IMR-90 (cell line): ENCODE measurements at regions not wholly inside any gene's neighbourhood (a gene's known extent, or its start where the extent isn't known, plus 50 kb on each side); places are given as distances from the start of the nearest gene placed in this dataset.

Source experiments
- ATAC-seq: fragments of 200-7000 bp; cut with Tn5 transposase; 2 replicates; pipeline ENCODE4 v1.9.1; 2020; ENCODE audit warnings: low read depth, mild to moderate bottlenecking, moderate library complexity
- BruUV-seq: library from RNA; stranded (reverse); fragments of 400-500 nt; replicated peaks from 2 replicates; lab custom pipeline; 2021; lab: Mats Ljungman, UMichigan
- CTCF ChIA-PET: fragments of 300-600 bp; formaldehyde crosslinking; extraction: SDS; loops from one replicate; lab custom pipeline; 2021; ENCODE audit warnings: antibody characterized with exemption; lab: Yijun Ruan, JAX
- POLR2A ChIA-PET: fragments of 300-600 bp; sonication (Branson Sonifier 250); formaldehyde crosslinking; loops from one replicate; lab custom pipeline; 2022; ENCODE audit warnings: antibody characterized with exemption; ENCODE audit not compliant: unreplicated experiment; lab: Charles Lee
- DNase-seq: peaks from one replicate; pipeline ENCODE4 v3.0.0; 2013
- H2AFZ ChIP-seq: replicated peaks from 2 replicates; pipeline ENCODE3; 2013; ENCODE audit warnings: low read length, mild to moderate bottlenecking; ENCODE audit not compliant: poor library complexity
- H2AK5ac ChIP-seq: 2 replicates; pipeline ENCODE4 v1.6.1; 2013; ENCODE audit warnings: low read depth, low read length, inconsistent platforms
- H2AK9ac ChIP-seq: replicated peaks from 2 replicates; pipeline ENCODE3; 2013; ENCODE audit warnings: mild to moderate bottlenecking, low read depth, low read length, moderate library complexity; ENCODE audit not compliant: poor library complexity
- H2BK120ac ChIP-seq: 2 replicates; pipeline ENCODE4 v1.6.1; 2013; ENCODE audit warnings: low read depth, low read length, inconsistent platforms
- H2BK15ac ChIP-seq: 3 replicates; pipeline ENCODE4 v1.6.1; 2013; ENCODE audit warnings: low read depth, low read length, inconsistent platforms
- H2BK20ac ChIP-seq: 2 replicates; pipeline ENCODE4 v1.6.1; 2013; ENCODE audit warnings: low read depth, mild to moderate bottlenecking, inconsistent platforms, low read length, moderate library complexity
- H2BK5ac ChIP-seq: 2 replicates; pipeline ENCODE4 v1.6.1; 2013; ENCODE audit warnings: mild to moderate bottlenecking, low read depth, low read length, inconsistent platforms; ENCODE audit not compliant: poor library complexity, severe bottlenecking
- H3K14ac ChIP-seq: replicated peaks from 2 replicates; pipeline ENCODE4 v1.6.1; 2013; ENCODE audit warnings: low read depth, low read length, inconsistent platforms
- H3K18ac ChIP-seq: 2 replicates; pipeline ENCODE4 v1.6.1; 2013; ENCODE audit warnings: low read depth, low read length, control low read depth
- H3K23ac ChIP-seq: 2 replicates; pipeline ENCODE4 v1.6.1; 2013; ENCODE audit warnings: low read depth, low read length, inconsistent platforms
- H3K27ac ChIP-seq: 2 replicates; pipeline ENCODE4 v1.5.1; 2013; ENCODE audit warnings: mild to moderate bottlenecking, control low read depth, low read length; ENCODE audit not compliant: insufficient read depth
- H3K27me3 ChIP-seq: 2 replicates; pipeline ENCODE4 v1.6.1; 2013; ENCODE audit warnings: low read length; ENCODE audit not compliant: control insufficient read depth, insufficient read depth
- H3K36me3 ChIP-seq: 2 replicates; pipeline ENCODE4 v1.6.1; 2013; ENCODE audit warnings: low read length, mixed read lengths; ENCODE audit not compliant: control insufficient read depth, insufficient read depth
- H3K4ac ChIP-seq: 2 replicates; pipeline ENCODE4 v1.6.1; 2013; ENCODE audit warnings: low read depth, low read length, inconsistent platforms
- H3K4me1 ChIP-seq: 2 replicates; pipeline ENCODE4 v1.6.1; 2013; ENCODE audit warnings: low read length, mixed read lengths; ENCODE audit not compliant: control insufficient read depth, insufficient read depth
- H3K4me2 ChIP-seq: 2 replicates; pipeline ENCODE4 v1.6.1; 2013; ENCODE audit warnings: low read depth, mild to moderate bottlenecking, control low read depth, low read length, moderate library complexity
- H3K4me3 ChIP-seq: 2 replicates; pipeline ENCODE4 v1.5.1; 2013; ENCODE audit warnings: low read depth, mild to moderate bottlenecking, control low read depth, low read length, moderate library complexity; ENCODE audit not compliant: insufficient read depth
- H3K56ac ChIP-seq: 2 replicates; pipeline ENCODE4 v1.6.1; 2013; ENCODE audit warnings: low read length, inconsistent platforms; ENCODE audit not compliant: insufficient read depth; ENCODE audit errors: extremely low read depth
- H3K79me1 ChIP-seq, 2 experiments: 2 replicates each; pipeline ENCODE4 v1.6.1; 2013; ENCODE audit warnings: low read length in 2 of 2, inconsistent platforms in 1 of 2, low read depth in 1 of 2
- H3K9ac ChIP-seq: 2 replicates; pipeline ENCODE4 v1.6.1; 2013; ENCODE audit warnings: low read depth, low read length, control low read depth
- H3K9me1 ChIP-seq: 2 replicates; pipeline ENCODE4 v1.6.1; 2013; ENCODE audit warnings: low read length, inconsistent platforms; ENCODE audit not compliant: insufficient read depth
- H3K9me3 ChIP-seq: 2 replicates; pipeline ENCODE4 v1.6.1; 2013; ENCODE audit warnings: low read length; ENCODE audit not compliant: control insufficient read depth, insufficient read depth
- H4K20me1 ChIP-seq: 2 replicates; pipeline ENCODE4 v1.6.1; 2013; ENCODE audit warnings: low read length, inconsistent platforms; ENCODE audit not compliant: insufficient read depth
- H4K5ac ChIP-seq: 2 replicates; pipeline ENCODE4 v1.6.1; 2013; ENCODE audit warnings: mild to moderate bottlenecking, low read depth, low read length, control low read depth
- H4K8ac ChIP-seq, 2 experiments: 2 replicates each; pipeline ENCODE4 v1.6.1; 2013; ENCODE audit warnings: low read depth in 2 of 2, low read length in 2 of 2, control low read depth in 1 of 2, inconsistent platforms in 1 of 2
- H4K91ac ChIP-seq: 2 replicates; pipeline ENCODE4 v1.6.1; 2013; ENCODE audit warnings: low read depth, low read length, inconsistent platforms; ENCODE audit not compliant: insufficient read depth
- CEBPB ChIP-seq: IDR thresholded peaks from 2 replicates; pipeline ENCODE4 v1.6.1; 2012; ENCODE audit warnings: low read depth, low read length, improper control_type of control experiment
- CTCF ChIP-seq: conservative IDR thresholded peaks from 2 replicates; pipeline ENCODE4 v1.5.1; 2012; ENCODE audit warnings: mild to moderate bottlenecking, low read depth, low read length, improper control_type of control experiment
- FOS ChIP-seq: fragments of 150-350 bp; IDR thresholded peaks from 2 replicates; pipeline ENCODE4 v1.6.1; 2016; ENCODE audit warnings: low read depth, low read length
- MAZ ChIP-seq: IDR thresholded peaks from 2 replicates; pipeline ENCODE4 v1.6.1; 2012; ENCODE audit warnings: low read depth, mild to moderate bottlenecking, low read length, improper control_type of control experiment, moderate library complexity, borderline replicate concordance
- MXI1 ChIP-seq: IDR thresholded peaks from 2 replicates; pipeline ENCODE4 v1.6.1; 2012; ENCODE audit warnings: low read depth, mild to moderate bottlenecking, low read length, moderate library complexity, borderline replicate concordance
- NFE2L2 ChIP-seq: fragments of 150-350 bp; IDR thresholded peaks from 2 replicates; pipeline ENCODE4 v1.6.1; 2016; ENCODE audit warnings: low read depth, mild to moderate bottlenecking, low read length
- RAD21 ChIP-seq: IDR thresholded peaks from 2 replicates; pipeline ENCODE4 v1.6.1; 2012; ENCODE audit warnings: low read length, improper control_type of control experiment
- RCOR1 ChIP-seq: IDR thresholded peaks from 2 replicates; pipeline ENCODE4 v1.6.1; 2012; ENCODE audit warnings: mild to moderate bottlenecking, low read length, improper control_type of control experiment; ENCODE audit not compliant: insufficient replicate concordance
- SMC3 ChIP-seq: fragments of 150-350 bp; IDR thresholded peaks from 2 replicates; pipeline ENCODE4 v1.6.1; 2016; ENCODE audit warnings: low read depth, mild to moderate bottlenecking, antibody characterized with exemption, low read length, moderate library complexity
- WGBS, 2 experiments: methylation state at CpG; one replicate each; pipeline versions ENCODE4 v1.1.5 to v1.1.7; 2013; ENCODE audit warnings: missing lambda C conversion rate in 2 of 2; ENCODE audit not compliant: insufficient read length in 1 of 2; ENCODE audit errors: extremely low coverage in 2 of 2; 5-methylcytosine and 5-hydroxymethylcytosine counted together
- dilution Hi-C: fragments of 300-500 bp; cut with HindIII; formaldehyde crosslinking; loops from one replicate; pipeline ENCODE4 v1.14.3; 2018; ENCODE audit warnings: low sequenced_read_pairs; ENCODE audit not compliant: unreplicated experiment
- in situ Hi-C: fragments of 300-500 bp; cut with MboI; formaldehyde crosslinking; loops from 3 replicates; pipeline ENCODE4 v1.14.3; 2019; ENCODE audit warnings: low sequenced_read_pairs, inconsistent platforms, mixed read lengths
- intact Hi-C: fragments of 100-400 bp; cut with micrococcal nuclease; formaldehyde crosslinking; loops from 2 replicates; pipeline ENCODE4 v1.10.0; 2022
- TF ChIP-seq, protein P1 (sequence below): fragments of 150-350 bp; IDR thresholded peaks from 2 replicates; pipeline ENCODE4 v1.6.1; 2016; ENCODE audit warnings: low read depth, mild to moderate bottlenecking, low read length, moderate library complexity, borderline replicate concordance

DNA sequence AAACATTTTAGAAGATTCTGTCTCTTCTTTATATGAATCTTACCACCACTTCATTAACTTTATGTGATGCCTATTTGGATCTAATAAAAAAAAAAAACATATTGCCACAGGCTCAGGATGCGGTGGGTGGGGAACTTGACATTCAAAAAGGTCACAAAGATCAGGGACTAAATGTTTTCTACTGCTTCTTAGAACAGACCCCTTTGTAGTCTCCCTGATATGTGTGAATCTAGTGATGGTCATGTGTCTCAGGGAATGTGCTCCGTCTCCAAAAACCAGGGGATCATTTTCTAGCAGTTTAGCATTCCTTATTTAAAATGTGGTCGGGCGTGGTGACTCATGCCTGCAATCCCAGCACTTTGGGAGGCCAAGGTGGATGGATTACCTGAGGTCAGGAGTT, 807.8 kb upstream of the CHAC2 start:
- H4K91ac ChIP-seq = no peak overlapping the region
- dilution Hi-C loops = no loop called here
- no peaks in the 10 kb centered on the region for H3K4me1 ChIP-seq
- in situ Hi-C loops = no loop called here
- H3K27me3 ChIP-seq = no peaks in the 10 kb centered on the region
- H2BK120ac ChIP-seq = no peak overlapping the region
- no peak for ATAC-seq
- no peak for DNase-seq
- no peak overlapping the region for H3K18ac ChIP-seq
- no peaks in the 10 kb centered on the region for H3K36me3 ChIP-seq
- no peak overlapping the region for H3K4me2 ChIP-seq
- H3K9me3 ChIP-seq = no peaks in the 10 kb centered on the region
- no peak overlapping the region for H3K14ac ChIP-seq
- no peak overlapping the region for H2BK15ac ChIP-seq
- no peak overlapping the region for H3K4me3 ChIP-seq
- H2AK9ac ChIP-seq = no peak overlapping the region
- H3K9ac ChIP-seq = no peak overlapping the region
- no peak overlapping the region for H3K4ac ChIP-seq
- no peak overlapping the region for H3K27ac ChIP-seq
- no peak overlapping the region for H2BK5ac ChIP-seq
- no peak overlapping the region for H3K23ac ChIP-seq
- H2BK20ac ChIP-seq = no peak overlapping the region
- WGBS, 2 experiments = no CpG with 5 or more reads among the region's 4 CpGs
- H2AFZ ChIP-seq = no peak overlapping the region
- CTCF ChIA-PET = no interaction called here
- no peak overlapping the region for H4K8ac ChIP-seq
- TF ChIP-seq, protein P1, sequence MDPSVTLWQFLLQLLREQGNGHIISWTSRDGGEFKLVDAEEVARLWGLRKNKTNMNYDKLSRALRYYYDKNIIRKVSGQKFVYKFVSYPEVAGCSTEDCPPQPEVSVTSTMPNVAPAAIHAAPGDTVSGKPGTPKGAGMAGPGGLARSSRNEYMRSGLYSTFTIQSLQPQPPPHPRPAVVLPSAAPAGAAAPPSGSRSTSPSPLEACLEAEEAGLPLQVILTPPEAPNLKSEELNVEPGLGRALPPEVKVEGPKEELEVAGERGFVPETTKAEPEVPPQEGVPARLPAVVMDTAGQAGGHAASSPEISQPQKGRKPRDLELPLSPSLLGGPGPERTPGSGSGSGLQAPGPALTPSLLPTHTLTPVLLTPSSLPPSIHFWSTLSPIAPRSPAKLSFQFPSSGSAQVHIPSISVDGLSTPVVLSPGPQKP = no peak
- TF ChIP-seq FOS = no peak
- no peak for TF ChIP-seq MAZ
- TF ChIP-seq CTCF = no peak
- no peak for TF ChIP-seq NFE2L2
- no peak for TF ChIP-seq RCOR1
- TF ChIP-seq SMC3 = no peak
- no peak for TF ChIP-seq RAD21
- no peak for TF ChIP-seq MXI1
- TF ChIP-seq CEBPB = no peak
- H3K79me1 ChIP-seq = no peaks in the 10 kb centered on the region
- H4K20me1 ChIP-seq = no peaks in the 10 kb centered on the region
- no peak overlapping the region for H2AK5ac ChIP-seq
- intact Hi-C loops = no loop called here
- BruUV-seq = no TSS peak
- POLR2A ChIA-PET = no interaction called here
- H4K5ac ChIP-seq = no peak overlapping the region
- no peak overlapping the region for H3K56ac ChIP-seq
- no peaks in the 10 kb centered on the region for H3K9me1 ChIP-seq
